HFFc6 (cell line): ENCODE measurements at regions not wholly inside any gene's neighbourhood (a gene's known extent, or its start where the extent isn't known, plus 50 kb on each side); places are given as distances from the start of the nearest gene placed in this dataset.

Experiments
- DNase-seq: peaks from one replicate; pipeline ENCODE4 v3.0.0-alpha.2; 2018
- H3K27ac Mint-ChIP-seq: 2 replicates; pipeline ENCODE4 v1.8.0; 2020; ENCODE audit warnings: mild to moderate bottlenecking, mixed read lengths
- H3K27me3 Mint-ChIP-seq: 2 replicates; pipeline ENCODE4 v1.8.0; 2021; ENCODE audit warnings: mild to moderate bottlenecking, moderate library complexity, mixed read lengths; ENCODE audit not compliant: insufficient read depth
- H3K36me3 Mint-ChIP-seq: 2 replicates; pipeline ENCODE4 v1.8.0; 2021; ENCODE audit warnings: low read depth, mixed read lengths
- H3K4me1 Mint-ChIP-seq: 2 replicates; pipeline ENCODE4 v1.8.0; 2020; ENCODE audit warnings: low read depth, mixed read lengths
- H3K4me3 Mint-ChIP-seq: 2 replicates; pipeline ENCODE4 v1.8.0; 2020; ENCODE audit warnings: mild to moderate bottlenecking, moderate library complexity, mixed read lengths
- H3K9me3 Mint-ChIP-seq: 2 replicates; pipeline ENCODE4 v1.8.0; 2020; ENCODE audit warnings: mild to moderate bottlenecking, mixed read lengths
- TF ChIP-seq, protein P1 (sequence below): fragments of 200-600 bp; sonication (generic); IDR thresholded peaks from 2 replicates; pipeline ENCODE4 v1.5.0; 2021; ENCODE audit warnings: antibody characterized with exemption, mild to moderate bottlenecking

DNA sequence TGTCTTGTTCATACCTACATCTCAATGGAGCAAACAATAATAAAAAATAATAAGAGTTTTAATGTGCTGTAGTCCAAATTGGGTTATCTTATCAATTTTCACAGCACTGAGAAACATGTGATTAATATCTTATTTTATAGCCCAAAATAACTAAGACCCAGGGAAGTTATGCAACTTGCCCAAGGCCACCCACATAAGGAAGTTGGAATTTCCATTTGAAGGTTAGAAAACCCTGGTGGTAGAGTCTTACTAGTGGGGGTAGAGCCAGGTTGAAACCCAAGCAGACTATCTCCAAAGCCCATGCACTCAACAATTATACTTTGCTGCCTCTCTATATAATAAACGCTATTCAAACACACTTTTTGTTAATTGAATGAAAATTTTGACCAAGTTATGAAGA is 270.0 kb upstream of the CAND1 start:
- H3K36me3 Mint-ChIP-seq: no peaks in the 10 kb centered on the region
- TF ChIP-seq, protein P1, sequence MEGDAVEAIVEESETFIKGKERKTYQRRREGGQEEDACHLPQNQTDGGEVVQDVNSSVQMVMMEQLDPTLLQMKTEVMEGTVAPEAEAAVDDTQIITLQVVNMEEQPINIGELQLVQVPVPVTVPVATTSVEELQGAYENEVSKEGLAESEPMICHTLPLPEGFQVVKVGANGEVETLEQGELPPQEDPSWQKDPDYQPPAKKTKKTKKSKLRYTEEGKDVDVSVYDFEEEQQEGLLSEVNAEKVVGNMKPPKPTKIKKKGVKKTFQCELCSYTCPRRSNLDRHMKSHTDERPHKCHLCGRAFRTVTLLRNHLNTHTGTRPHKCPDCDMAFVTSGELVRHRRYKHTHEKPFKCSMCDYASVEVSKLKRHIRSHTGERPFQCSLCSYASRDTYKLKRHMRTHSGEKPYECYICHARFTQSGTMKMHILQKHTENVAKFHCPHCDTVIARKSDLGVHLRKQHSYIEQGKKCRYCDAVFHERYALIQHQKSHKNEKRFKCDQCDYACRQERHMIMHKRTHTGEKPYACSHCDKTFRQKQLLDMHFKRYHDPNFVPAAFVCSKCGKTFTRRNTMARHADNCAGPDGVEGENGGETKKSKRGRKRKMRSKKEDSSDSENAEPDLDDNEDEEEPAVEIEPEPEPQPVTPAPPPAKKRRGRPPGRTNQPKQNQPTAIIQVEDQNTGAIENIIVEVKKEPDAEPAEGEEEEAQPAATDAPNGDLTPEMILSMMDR: no peak
- H3K27ac Mint-ChIP-seq: no peak overlapping the region
- no peaks in the 10 kb centered on the region for H3K27me3 Mint-ChIP-seq
- no peak overlapping the region for H3K4me3 Mint-ChIP-seq
- peaks cover 17% of the 10 kb centered on the region for H3K9me3 Mint-ChIP-seq
- H3K4me1 Mint-ChIP-seq: no peaks in the 10 kb centered on the region
- DNase-seq: no peak

DNA sequence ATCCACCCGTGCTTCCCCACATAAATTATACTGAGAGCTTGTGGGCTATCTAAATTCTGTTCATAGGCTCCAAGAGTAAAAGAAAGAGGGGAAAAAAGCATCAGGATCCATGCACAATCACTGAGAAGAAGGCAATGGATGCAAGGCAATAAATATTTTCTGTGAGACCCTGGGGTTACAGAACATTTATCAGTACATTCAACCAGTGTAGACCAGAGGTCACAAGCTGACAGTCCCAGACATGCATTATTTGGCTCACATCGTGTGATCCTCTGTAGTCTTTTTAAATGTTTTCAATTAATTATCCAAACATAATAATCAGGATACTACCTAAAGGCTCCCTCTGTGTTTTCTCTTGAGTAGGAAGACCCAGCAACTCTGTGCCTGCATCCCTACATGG is 267.9 kb upstream of the CAND1 start:
- Mint-ChIP-seq H3K4me3 (no peak overlapping the region), H3K9me3 (peaks cover 15% of the 10 kb centered on the region), H3K27me3 (no peaks in the 10 kb centered on the region), H3K4me1 (no peaks in the 10 kb centered on the region), H3K36me3 (no peaks in the 10 kb centered on the region), H3K27ac (no peak overlapping the region)
- TF ChIP-seq, protein P1: no peak
- DNase-seq: no peak

DNA sequence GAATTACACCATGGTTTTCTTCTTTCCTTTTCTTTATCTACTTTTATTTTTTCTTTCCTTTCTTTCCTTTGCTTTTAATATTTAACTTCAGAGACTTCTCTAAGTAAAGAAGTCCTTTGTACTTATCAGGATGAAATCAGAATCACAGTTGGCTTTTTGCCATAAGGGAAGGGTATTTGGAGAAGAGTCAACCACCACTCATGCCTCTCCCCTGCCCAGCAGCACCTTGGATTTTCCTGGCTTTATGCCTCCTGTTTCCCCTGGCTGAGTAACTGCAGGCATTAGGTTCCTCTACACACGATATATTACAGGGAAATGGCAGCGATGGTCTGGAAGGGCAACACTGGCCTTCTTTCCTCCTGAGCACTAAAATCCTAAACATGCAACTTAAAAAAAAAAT is 266.4 kb upstream of the CAND1 start:
- Mint-ChIP-seq H3K4me1 (no peaks in the 10 kb centered on the region), H3K9me3 (peaks cover 8% of the 10 kb centered on the region)

DNA sequence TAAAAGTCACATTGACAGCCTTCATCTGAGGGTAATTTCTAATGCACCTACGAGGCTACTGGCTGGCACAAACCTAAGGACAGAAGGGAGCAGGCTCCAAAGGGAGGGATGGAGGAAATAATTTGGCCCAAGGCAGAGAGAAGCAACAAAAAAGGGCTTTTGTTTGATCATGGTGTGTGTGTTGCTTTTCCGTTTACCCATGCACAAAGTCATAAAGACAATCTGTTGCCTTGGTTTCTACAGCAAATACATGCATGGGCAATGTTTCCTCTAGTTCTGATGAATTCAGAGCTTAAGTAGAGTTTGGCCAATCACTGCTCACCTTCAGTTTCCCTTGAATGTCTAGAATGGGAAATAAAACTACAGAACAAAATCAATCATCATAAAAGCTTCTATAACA is 262.5 kb upstream of the CAND1 start:
- Mint-ChIP-seq H3K9me3 (peaks cover 3% of the 10 kb centered on the region; the same call in 1 of the 2 replicates), H3K4me3 (no peak overlapping the region), H3K36me3 (no peaks in the 10 kb centered on the region), H3K4me1 (no peaks in the 10 kb centered on the region), H3K27ac (no peak overlapping the region), H3K27me3 (no peaks in the 10 kb centered on the region)
- DNase-seq: no peak
- TF ChIP-seq, protein P1: no peak

More for the DNA sequence above, 266.4 kb upstream of the CAND1 start:
- Mint-ChIP-seq H3K36me3 (no peaks in the 10 kb centered on the region), H3K4me3 (no peak overlapping the region), H3K27me3 (no peaks in the 10 kb centered on the region), H3K27ac (no peak overlapping the region)
- DNase-seq: no peak
- TF ChIP-seq, protein P1: no peak

DNA sequence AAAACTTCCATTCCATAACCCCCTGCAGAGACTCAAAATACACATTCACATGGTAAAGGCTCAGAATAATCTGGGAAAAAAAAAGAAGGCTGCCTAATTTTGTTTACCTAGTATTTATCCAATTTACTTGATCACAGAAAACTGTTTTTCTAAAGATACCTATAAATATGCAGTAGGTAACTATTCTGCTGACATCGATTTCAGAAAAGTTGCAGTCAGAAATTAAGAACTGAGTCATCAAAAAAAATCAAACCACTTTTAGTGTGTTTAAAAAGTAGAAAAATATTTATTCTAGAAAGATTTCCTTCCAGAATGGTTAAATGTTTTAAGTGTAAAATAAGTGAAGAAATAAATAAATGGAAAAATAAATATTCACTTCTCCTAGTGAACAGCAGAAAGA is 254.5 kb upstream of the CAND1 start:
- TF ChIP-seq, protein P1: no peak
- H3K9me3 Mint-ChIP-seq: no peaks in the 10 kb centered on the region; the same call in 1 of the 2 replicates
- no peak for DNase-seq
- H3K36me3 Mint-ChIP-seq: no peaks in the 10 kb centered on the region
- H3K4me1 Mint-ChIP-seq: no peaks in the 10 kb centered on the region
- no peak overlapping the region for H3K27ac Mint-ChIP-seq
- no peaks in the 10 kb centered on the region for H3K27me3 Mint-ChIP-seq
- H3K4me3 Mint-ChIP-seq: no peak overlapping the region

DNA sequence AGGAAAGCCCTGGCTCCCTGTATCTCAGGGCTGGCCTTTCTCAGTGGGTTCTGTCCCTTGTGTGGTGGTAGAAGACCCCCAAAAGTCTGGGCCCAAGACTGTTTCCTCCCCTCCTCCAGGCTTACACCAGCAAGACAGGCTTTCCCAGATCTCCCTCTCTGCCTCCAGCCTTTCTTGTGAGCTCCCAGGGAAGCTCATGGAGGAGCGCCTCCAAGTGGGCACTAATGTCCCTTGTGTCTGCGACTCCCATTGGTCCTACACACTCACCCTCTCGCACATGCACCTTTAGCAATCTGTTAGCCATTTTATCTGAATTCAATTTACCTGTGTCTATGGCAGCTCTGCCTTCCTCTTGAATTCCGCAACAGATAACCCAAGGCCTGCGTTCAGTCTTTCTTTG is 251.1 kb upstream of the CAND1 start:
- H3K4me1 Mint-ChIP-seq: no peaks in the 10 kb centered on the region
- H3K36me3 Mint-ChIP-seq: no peaks in the 10 kb centered on the region
- H3K27ac Mint-ChIP-seq: no peak overlapping the region
- H3K27me3 Mint-ChIP-seq: no peaks in the 10 kb centered on the region
- no peak overlapping the region for H3K4me3 Mint-ChIP-seq
- TF ChIP-seq, protein P1: no peak
- DNase-seq: no peak
- no peaks in the 10 kb centered on the region; the same call in 1 of the 2 replicates for H3K9me3 Mint-ChIP-seq
